Fibroblast of pulmonary artery (primary cell): ENCODE measurements at regions not wholly inside any gene's neighbourhood (a gene's known extent, or its start where the extent isn't known, plus 50 kb on each side); places are given as distances from the start of the nearest gene placed in this dataset.

ENCODE experiments used
- DNase-seq: peaks from one replicate; pipeline ENCODE4 v3.0.0-alpha.2; 2010; ENCODE audit warnings: low read depth
- H3K4me3 ChIP-seq: replicated peaks from 2 replicates; pipeline ENCODE4 v1.5.1; 2011; ENCODE audit warnings: low read depth, mild to moderate bottlenecking, control low read depth, low read length, moderate library complexity
- CTCF ChIP-seq: IDR thresholded peaks from 2 replicates; pipeline ENCODE4 v1.5.1; 2011; ENCODE audit warnings: mild to moderate bottlenecking, control low read depth, low read length, inconsistent platforms; ENCODE audit errors: missing control alignments

- H3K4me3 ChIP-seq, result no peak overlapping the region
- no peak for TF ChIP-seq CTCF
- no peak for DNase-seq
These were observed 181.7 kb upstream of the AGTR2 start for GRCh38 chrX:115988825-115989224.

- TF ChIP-seq CTCF, result no peak
- DNase-seq, result no peak
- no peak overlapping the region for H3K4me3 ChIP-seq
These were observed 180.9 kb upstream of the AGTR2 start for GRCh38 chrX:115989686-115990085.

- no peak overlapping the region for H3K4me3 ChIP-seq
- no peak for DNase-seq
- TF ChIP-seq CTCF, result no peak
These were observed 161.2 kb upstream of the AGTR2 start for GRCh38 chrX:116009346-116009745.

- no peak for DNase-seq
- no peak for TF ChIP-seq CTCF
- H3K4me3 ChIP-seq, result no peak overlapping the region
These were observed 160.5 kb upstream of the AGTR2 start for GRCh38 chrX:116009861-116010710.

GRCh38 chrX:116010939-116011338, 159.6 kb upstream of the AGTR2 start:
- no peak overlapping the region for H3K4me3 ChIP-seq
- no peak for TF ChIP-seq CTCF
- no peak for DNase-seq

- TF ChIP-seq CTCF, result no peak
- no peak for DNase-seq
- no peak overlapping the region for H3K4me3 ChIP-seq
These were observed 139.2 kb upstream of the AGTR2 start for GRCh38 chrX:116031331-116031730.
